ENCODE measurements at regions not wholly inside any gene's neighbourhood (a gene's known extent, or its start where the extent isn't known, plus 50 kb on each side); places are given as distances from the start of the nearest gene placed in this dataset.

GRCh38 chr12:126944684-126945083 lies 1322.3 kb upstream of the TMEM132C start:
- TF ChIP-seq POLR2AphosphoS5 (IDR thresholded peaks at IDR 0.05) = no peak
- TF ChIP-seq CTCF (IDR thresholded peaks at IDR 0.05 in 8 of 11, conservative IDR thresholded peaks at IDR 0.05 in 3 of 11) = no peak
- TF ChIP-seq POLR2A (IDR thresholded peaks at IDR 0.05) = no peak
